ENCODE measurements at regions not wholly inside any gene's neighbourhood (a gene's known extent, or its start where the extent isn't known, plus 50 kb on each side); places are given as distances from the start of the nearest gene placed in this dataset.

DNA sequence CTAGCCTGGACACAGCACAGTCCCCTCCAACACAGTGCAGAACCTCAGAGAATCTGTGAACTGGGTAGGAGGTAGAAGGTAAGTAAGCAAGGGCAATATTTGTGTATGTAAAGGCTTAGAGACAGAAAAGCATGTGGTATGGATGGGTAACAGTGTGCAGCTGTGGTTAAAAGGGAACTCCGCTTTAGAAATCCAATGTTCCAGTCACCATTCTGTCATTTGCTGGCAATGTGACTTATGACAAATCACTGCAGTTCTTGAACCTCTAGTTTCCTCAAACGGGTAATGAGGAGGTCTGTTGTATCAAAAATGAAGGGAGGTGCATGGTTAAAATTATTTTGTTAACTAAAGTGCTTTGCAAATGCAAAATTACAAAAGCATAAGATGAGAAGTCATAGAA lies 125.5 kb upstream of the IFNE start:
- TF ChIP-seq, protein P1, sequence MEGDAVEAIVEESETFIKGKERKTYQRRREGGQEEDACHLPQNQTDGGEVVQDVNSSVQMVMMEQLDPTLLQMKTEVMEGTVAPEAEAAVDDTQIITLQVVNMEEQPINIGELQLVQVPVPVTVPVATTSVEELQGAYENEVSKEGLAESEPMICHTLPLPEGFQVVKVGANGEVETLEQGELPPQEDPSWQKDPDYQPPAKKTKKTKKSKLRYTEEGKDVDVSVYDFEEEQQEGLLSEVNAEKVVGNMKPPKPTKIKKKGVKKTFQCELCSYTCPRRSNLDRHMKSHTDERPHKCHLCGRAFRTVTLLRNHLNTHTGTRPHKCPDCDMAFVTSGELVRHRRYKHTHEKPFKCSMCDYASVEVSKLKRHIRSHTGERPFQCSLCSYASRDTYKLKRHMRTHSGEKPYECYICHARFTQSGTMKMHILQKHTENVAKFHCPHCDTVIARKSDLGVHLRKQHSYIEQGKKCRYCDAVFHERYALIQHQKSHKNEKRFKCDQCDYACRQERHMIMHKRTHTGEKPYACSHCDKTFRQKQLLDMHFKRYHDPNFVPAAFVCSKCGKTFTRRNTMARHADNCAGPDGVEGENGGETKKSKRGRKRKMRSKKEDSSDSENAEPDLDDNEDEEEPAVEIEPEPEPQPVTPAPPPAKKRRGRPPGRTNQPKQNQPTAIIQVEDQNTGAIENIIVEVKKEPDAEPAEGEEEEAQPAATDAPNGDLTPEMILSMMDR (IDR thresholded peaks at IDR 0.05): no peak
- TF ChIP-seq POLR2A (IDR thresholded peaks at IDR 0.05): no peak

Data from ovary (tissue), 3 donors.